C4-2B (cell line): ENCODE measurements at regions not wholly inside any gene's neighbourhood (a gene's known extent, or its start where the extent isn't known, plus 50 kb on each side); places are given as distances from the start of the nearest gene placed in this dataset.

Source experiments
- H3K27ac ChIP-seq: fragments of 450-650 bp; 2 replicates; pipeline ENCODE4 v1.5.1; 2017
- ZFX ChIP-seq: fragments of 450-650 bp; IDR thresholded peaks from 2 replicates; pipeline ENCODE4 v1.6.1; 2017
- TF ChIP-seq, protein P1 (sequence below): fragments of 450-650 bp; conservative IDR thresholded peaks from 2 replicates; pipeline ENCODE4 v1.5.1; 2017; ENCODE audit warnings: mild to moderate bottlenecking

DNA sequence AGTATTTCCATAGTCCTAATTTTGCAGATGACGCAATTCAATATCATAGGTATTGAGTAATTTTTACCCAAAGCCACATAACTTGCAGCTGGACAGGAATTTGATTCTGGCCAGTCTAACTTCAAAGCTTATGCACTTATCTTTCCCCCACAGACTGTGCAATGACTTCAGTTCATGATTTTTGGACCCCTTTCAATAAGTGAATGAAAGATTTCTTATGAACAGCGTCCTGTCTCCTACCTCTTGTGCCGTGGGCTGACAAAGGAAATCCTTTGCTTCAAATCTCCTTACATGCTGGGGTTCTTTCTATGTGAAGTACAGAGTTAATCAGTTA, 217.7 kb upstream of the KIRREL3 start:
- TF ChIP-seq ZFX, result no peak
- TF ChIP-seq, protein P1, sequence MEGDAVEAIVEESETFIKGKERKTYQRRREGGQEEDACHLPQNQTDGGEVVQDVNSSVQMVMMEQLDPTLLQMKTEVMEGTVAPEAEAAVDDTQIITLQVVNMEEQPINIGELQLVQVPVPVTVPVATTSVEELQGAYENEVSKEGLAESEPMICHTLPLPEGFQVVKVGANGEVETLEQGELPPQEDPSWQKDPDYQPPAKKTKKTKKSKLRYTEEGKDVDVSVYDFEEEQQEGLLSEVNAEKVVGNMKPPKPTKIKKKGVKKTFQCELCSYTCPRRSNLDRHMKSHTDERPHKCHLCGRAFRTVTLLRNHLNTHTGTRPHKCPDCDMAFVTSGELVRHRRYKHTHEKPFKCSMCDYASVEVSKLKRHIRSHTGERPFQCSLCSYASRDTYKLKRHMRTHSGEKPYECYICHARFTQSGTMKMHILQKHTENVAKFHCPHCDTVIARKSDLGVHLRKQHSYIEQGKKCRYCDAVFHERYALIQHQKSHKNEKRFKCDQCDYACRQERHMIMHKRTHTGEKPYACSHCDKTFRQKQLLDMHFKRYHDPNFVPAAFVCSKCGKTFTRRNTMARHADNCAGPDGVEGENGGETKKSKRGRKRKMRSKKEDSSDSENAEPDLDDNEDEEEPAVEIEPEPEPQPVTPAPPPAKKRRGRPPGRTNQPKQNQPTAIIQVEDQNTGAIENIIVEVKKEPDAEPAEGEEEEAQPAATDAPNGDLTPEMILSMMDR, result no peak
- no peak overlapping the region for H3K27ac ChIP-seq

DNA sequence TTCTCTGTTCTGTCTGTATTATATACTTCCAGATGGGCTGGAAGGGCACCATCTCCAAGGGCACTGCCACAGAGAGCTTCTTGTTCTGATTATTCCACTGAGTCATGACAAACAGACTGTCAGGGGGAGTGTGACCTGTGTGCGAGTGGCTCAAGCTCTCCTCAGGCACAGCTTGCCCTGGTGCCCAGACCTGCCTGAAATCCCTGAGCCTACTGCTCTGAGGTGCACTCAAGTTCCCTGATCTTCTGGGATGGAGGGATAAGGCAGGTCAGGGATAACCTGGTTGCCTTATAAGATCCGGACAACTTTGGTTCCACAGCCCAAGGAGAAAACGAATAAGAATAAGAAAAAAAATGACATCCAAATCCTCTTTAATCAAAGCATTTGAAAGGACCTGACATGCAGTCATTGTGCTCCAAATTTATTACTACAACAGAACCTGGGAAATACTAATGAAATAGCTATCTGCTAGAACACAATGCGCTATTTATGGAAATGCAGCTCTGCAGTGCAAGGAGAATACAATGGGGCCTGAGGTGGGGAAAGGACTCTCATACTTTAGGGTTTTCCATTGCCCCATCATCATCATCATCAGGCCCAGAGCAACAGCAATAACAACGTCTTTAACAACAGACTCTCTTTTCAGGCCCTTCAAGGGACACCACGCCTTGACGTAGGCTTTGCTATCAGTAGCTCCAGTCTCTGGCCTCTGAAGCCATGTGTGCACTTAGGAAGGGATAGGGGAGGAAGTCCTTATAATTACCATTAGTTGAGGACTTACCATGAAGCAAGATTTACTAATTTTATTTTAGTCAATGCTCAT, 217.1 kb upstream of the KIRREL3 start:
- no peak for TF ChIP-seq ZFX
- TF ChIP-seq, protein P1, result no peak
- H3K27ac ChIP-seq, result no peak overlapping the region

DNA sequence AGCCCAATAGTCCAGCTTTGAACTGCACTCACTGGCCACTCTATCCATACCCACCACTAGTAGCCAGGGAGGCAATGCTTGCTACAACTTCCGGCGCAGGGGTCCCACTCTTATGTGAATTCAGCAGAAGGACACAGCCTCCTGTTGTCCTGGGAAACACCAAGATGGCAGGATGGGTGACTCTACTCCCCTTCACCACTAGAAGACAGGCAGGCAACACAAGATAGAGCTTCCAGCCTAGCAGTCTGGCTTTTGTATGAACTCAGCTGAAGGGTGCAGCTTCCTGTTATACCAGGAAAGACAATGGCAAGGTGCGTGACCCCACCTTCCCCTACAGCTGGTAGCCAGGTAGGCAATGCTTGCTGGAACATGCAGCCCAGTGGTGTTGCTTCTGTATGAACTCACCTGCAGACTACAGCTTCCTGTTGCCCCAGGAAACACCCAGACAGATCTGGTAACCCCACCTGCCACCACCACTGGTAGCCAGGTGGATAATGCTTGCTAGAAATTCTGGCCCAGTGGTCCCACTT, 205.2 kb upstream of the KIRREL3 start:
- no peak overlapping the region for H3K27ac ChIP-seq
- TF ChIP-seq, protein P1, result no peak
- no peak for TF ChIP-seq ZFX

DNA sequence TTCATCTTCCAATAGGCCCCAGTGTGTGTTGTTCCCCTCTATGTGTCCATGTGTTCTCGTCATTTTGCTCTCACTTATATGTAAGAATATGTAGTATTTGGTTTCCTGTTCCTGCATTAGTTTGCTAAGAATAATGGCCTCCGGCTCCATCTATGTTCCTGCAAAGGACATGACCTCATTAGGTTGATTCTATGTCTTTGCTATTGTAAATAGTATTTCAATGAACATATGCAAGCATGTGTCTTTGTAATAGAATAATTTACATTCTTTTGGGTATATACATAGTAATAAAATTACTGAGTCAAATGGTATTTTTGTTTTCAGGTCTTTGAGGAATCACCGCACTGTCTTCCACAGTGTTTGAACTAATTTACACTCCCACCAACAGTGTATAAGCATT, 202.9 kb upstream of the KIRREL3 start:
- no peak overlapping the region for H3K27ac ChIP-seq
- TF ChIP-seq ZFX, result no peak
- TF ChIP-seq, protein P1, result no peak

DNA sequence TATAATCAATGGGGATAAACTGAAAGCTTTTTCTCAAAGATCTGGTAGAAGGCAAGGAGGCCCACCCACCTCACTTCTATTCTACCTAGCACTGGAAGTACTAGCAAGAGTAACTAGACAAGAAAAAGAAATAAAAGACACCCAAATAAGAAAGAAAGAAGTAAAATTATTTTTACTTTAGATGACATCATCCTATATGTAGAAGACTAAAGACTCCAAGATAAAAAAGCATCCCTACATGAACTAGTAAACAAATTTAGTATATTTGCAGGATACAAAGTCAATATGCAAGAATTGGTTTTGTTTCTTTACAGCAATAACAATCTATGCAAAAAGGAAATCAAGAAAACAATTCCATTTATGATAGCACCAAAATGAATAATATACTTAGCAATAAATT, 201.5 kb upstream of the KIRREL3 start:
- H3K27ac ChIP-seq, result no peak overlapping the region
- TF ChIP-seq ZFX, result no peak
- TF ChIP-seq, protein P1, result no peak

DNA sequence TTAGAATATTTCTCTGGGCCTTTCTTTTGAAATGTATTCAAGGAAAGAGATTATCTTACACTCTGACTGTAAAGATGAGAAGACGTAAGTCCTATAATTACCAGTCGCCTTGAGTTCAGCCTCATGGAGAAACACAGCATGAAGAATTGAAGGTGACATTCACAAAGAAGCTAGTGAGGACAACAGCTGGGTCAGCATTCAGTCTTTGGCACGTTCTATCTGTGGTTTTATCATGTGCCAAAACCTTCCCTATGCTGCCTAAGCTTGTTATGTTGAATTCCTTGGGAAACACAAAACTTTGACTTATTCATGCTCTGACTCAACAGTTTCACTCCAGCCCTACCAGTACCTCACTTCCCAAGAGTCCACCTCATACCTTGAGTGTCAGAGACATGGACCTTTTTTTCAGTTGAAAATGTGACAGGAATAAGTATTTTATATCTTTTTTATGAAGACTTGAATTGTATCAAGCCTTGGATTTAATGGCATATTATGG, 198.8 kb upstream of the KIRREL3 start:
- H3K27ac ChIP-seq, result no peak overlapping the region
- TF ChIP-seq ZFX, result no peak
- TF ChIP-seq, protein P1, result no peak

DNA sequence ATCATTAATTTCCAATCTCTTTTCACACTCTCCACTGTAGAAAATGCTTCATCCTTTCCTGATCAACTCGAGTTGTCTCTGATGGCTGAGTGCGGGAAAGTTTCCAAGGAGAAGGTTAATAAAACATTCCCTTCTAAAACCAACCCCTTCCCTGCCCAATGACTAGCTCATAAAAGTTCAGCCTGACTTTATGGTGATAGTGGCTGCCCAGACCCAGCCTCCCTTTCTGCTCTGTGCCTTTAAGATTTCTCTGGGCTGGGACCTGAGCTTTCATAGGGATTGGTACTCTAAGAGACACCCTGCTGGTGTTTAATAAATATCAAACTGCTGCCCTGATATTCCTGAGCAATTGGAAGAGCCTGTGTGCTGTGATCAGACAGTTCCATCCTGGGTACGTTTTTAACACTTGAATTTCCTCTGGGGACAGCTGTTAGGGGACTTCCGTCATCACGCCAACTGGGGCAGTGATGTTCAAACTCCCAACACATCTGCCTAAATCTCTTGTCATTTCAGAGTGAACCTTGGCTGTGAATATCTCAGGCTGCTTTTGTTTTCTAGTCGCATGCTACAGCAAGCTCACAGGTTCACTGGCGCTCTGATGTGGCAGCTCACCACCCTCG, 195.0 kb upstream of the KIRREL3 start:
- H3K27ac ChIP-seq, result no peak overlapping the region
- TF ChIP-seq, protein P1, result no peak
- no peak for TF ChIP-seq ZFX
